ENCODE measurements at regions not wholly inside any gene's neighbourhood (a gene's known extent, or its start where the extent isn't known, plus 50 kb on each side); places are given as distances from the start of the nearest gene placed in this dataset.

DNA sequence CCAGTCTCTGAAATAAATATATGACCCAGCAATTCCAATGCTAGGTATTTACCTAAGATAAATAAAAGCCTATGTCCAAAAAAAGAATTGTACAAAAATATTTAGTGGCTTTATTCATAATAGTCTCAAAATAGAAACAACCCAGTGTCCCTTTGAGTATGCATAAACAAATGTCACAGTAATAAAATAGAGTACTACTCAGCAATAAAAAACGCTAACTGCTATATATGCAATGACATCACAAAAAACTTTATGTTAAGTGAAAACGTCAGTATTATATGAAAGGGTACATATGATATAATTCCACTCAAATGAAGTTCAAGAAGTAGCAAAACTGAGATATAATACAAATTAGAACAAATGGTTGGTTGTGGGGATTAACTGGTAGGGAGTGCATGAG is 286.5 kb upstream of the MAN1A1 start:
- TF ChIP-seq, protein P1, sequence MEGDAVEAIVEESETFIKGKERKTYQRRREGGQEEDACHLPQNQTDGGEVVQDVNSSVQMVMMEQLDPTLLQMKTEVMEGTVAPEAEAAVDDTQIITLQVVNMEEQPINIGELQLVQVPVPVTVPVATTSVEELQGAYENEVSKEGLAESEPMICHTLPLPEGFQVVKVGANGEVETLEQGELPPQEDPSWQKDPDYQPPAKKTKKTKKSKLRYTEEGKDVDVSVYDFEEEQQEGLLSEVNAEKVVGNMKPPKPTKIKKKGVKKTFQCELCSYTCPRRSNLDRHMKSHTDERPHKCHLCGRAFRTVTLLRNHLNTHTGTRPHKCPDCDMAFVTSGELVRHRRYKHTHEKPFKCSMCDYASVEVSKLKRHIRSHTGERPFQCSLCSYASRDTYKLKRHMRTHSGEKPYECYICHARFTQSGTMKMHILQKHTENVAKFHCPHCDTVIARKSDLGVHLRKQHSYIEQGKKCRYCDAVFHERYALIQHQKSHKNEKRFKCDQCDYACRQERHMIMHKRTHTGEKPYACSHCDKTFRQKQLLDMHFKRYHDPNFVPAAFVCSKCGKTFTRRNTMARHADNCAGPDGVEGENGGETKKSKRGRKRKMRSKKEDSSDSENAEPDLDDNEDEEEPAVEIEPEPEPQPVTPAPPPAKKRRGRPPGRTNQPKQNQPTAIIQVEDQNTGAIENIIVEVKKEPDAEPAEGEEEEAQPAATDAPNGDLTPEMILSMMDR (conservative IDR thresholded peaks at IDR 0.05; ENCODE audit: low read length) = no peak
- TF ChIP-seq EZH2phosphoT487 (IDR thresholded peaks at IDR 0.05; ENCODE audit: borderline replicate concordance, low read depth, low read length) = no peak
